Right atrium auricular region (tissue), 2 donors: ENCODE measurements at regions not wholly inside any gene's neighbourhood (a gene's known extent, or its start where the extent isn't known, plus 50 kb on each side); places are given as distances from the start of the nearest gene placed in this dataset.

Experiments
- DNase-seq: peaks from one replicate; pipeline ENCODE4 v3.0.0-alpha.2; 2019; ENCODE audit warnings: low spot score
- H3K27ac ChIP-seq, 2 donors: fragments of 200-600 bp; sonication (generic); 1 replicate in 1 of 2; 2 replicates in 1 of 2; pipeline ENCODE4 v1.5.1; 2016 to 2019
- H3K27me3 ChIP-seq, 2 donors: fragments of 200-600 bp; sonication (generic); one replicate each; pipeline versions ENCODE4 v1.5.1 to v1.6.0; 2017 to 2019
- H3K36me3 ChIP-seq: fragments of 200-600 bp; sonication (generic); one replicate; pipeline ENCODE4 v1.5.1; 2016
- H3K4me1 ChIP-seq, 2 donors: fragments of 200-600 bp; sonication (generic); one replicate each; pipeline versions ENCODE4 v1.5.1 to v1.6.0; 2017 to 2019
- H3K4me3 ChIP-seq, 2 donors: fragments of 200-600 bp; sonication (generic); 1 replicate in 1 of 2; 2 replicates in 1 of 2; pipeline ENCODE4 v1.5.1; 2017 to 2019; ENCODE audit warnings: mild to moderate bottlenecking in 1 of 2, moderate library complexity in 1 of 2
- H3K9me3 ChIP-seq, 2 donors: fragments of 200-600 bp; sonication (generic); one replicate each; pipeline ENCODE4 v1.5.1; 2019
- TF ChIP-seq, protein P1 (sequence below), 2 donors: fragments of 200-600 bp; sonication (generic); IDR thresholded peaks; one replicate each; pipeline ENCODE4 v1.5.1; 2019; ENCODE audit warnings: antibody characterized with exemption in 2 of 2

DNA sequence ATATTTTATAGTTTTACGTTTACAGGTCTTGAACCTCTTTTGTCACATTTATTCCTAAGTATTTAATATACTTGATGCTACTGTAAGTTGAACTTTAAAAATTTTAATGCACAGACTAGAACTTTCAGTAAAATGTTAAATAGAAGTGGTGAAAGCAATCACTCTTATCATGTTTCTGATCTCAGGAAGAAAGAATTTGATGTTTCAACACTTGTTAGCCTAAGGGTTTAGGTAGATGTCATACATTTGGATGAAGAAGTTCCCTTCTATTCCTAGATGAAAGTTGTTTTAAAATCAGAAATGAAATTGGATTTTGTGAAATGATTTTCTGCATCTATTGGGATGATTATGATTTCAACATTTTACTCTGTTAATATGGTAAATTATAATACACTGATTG, 63.6 kb upstream of the TTLL7 start:
- no peaks in the 10 kb centered on the region for H3K36me3 ChIP-seq
- H3K4me3 ChIP-seq: no peak overlapping the region
- no peaks in the 10 kb centered on the region for H3K4me1 ChIP-seq
- TF ChIP-seq, protein P1, sequence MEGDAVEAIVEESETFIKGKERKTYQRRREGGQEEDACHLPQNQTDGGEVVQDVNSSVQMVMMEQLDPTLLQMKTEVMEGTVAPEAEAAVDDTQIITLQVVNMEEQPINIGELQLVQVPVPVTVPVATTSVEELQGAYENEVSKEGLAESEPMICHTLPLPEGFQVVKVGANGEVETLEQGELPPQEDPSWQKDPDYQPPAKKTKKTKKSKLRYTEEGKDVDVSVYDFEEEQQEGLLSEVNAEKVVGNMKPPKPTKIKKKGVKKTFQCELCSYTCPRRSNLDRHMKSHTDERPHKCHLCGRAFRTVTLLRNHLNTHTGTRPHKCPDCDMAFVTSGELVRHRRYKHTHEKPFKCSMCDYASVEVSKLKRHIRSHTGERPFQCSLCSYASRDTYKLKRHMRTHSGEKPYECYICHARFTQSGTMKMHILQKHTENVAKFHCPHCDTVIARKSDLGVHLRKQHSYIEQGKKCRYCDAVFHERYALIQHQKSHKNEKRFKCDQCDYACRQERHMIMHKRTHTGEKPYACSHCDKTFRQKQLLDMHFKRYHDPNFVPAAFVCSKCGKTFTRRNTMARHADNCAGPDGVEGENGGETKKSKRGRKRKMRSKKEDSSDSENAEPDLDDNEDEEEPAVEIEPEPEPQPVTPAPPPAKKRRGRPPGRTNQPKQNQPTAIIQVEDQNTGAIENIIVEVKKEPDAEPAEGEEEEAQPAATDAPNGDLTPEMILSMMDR (IDR thresholded peaks at IDR 0.05): no peak
- DNase-seq: no peak
- no peaks in the 10 kb centered on the region for H3K9me3 ChIP-seq
- H3K27me3 ChIP-seq: no peaks in the 10 kb centered on the region
- no peak overlapping the region for H3K27ac ChIP-seq

DNA sequence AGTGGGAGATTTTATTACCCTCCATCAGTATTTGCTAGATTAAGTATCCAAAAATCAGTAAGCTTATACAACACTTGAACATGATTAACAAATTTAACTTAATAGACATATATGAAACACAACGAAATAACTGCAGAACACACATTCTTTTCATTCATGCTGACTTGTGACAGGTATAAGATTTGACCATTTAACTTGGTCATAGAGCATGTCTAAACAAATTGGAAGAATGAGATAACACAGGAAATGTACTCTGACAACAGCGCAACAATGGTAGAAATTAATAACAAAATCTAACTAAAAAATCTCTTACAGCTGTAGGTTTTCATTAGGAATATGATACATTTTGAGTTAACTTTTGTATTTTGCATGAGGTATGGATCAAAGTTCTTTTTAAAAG, 62.4 kb upstream of the TTLL7 start:
- H3K27ac ChIP-seq: no peak overlapping the region
- no peak for DNase-seq
- H3K4me3 ChIP-seq: no peak overlapping the region
- TF ChIP-seq, protein P1 (IDR thresholded peaks at IDR 0.05): no peak
- H3K9me3 ChIP-seq: no peaks in the 10 kb centered on the region
- no peaks in the 10 kb centered on the region for H3K4me1 ChIP-seq
- no peaks in the 10 kb centered on the region for H3K27me3 ChIP-seq
- H3K36me3 ChIP-seq: no peaks in the 10 kb centered on the region

DNA sequence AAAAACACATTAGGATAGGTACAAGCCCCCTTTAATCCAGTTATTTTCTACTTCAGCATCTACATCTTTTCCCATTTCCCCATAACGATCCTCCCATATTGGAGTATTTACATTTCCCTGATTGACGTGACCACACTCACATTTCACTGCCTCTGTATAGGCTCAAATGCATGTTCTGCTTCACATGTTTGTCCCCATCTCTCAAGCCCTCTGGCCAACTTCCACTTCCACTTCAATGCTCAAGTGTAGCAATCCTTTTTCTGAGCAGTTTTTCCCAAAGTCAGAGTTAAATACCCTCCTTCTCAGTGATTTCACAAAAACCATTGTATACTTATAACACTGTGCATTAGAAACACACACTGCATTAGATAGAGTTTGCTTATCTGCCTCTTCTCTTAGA, 61.8 kb upstream of the TTLL7 start:
- H3K9me3 ChIP-seq: no peaks in the 10 kb centered on the region
- TF ChIP-seq, protein P1 (IDR thresholded peaks at IDR 0.05): no peak
- no peaks in the 10 kb centered on the region for H3K4me1 ChIP-seq
- H3K36me3 ChIP-seq: no peaks in the 10 kb centered on the region
- no peak for DNase-seq
- no peak overlapping the region for H3K4me3 ChIP-seq
- no peak overlapping the region for H3K27ac ChIP-seq
- no peaks in the 10 kb centered on the region for H3K27me3 ChIP-seq

DNA sequence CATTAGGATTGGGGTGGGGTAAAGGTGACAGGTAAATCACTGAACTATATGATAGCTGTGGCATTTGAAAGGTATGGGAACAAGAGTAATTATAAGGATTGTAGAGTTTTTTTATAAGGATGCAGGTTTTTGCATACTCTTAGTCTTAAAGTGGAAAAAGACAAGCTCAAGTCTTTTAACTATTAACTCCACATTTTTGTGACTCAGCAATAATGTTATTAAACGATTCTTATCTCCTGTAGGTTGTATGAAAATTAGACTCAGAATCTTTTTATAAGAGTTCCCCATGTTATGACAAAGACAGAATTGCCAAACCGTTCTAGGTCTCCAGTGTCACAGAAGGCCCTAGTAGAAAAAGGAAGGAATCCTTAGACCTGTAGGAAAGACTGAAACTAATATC, 49.9 kb upstream of the TTLL7 start:
- H3K4me1 ChIP-seq: no peaks in the 10 kb centered on the region
- TF ChIP-seq, protein P1 (IDR thresholded peaks at IDR 0.05): no peak

More for the DNA sequence above, 49.9 kb upstream of the TTLL7 start:
- Histone ChIP-seq H3K27ac (no peak overlapping the region), H3K9me3 (no peaks in the 10 kb centered on the region), H3K27me3 (no peaks in the 10 kb centered on the region), H3K36me3 (no peaks in the 10 kb centered on the region), H3K4me3 (no peak overlapping the region)
- DNase-seq: no peak
